IMR-90 (cell line): ENCODE measurements at regions not wholly inside any gene's neighbourhood (a gene's known extent, or its start where the extent isn't known, plus 50 kb on each side); places are given as distances from the start of the nearest gene placed in this dataset.

ENCODE experiments used
- ATAC-seq: fragments of 200-7000 bp; cut with Tn5 transposase; 2 replicates; pipeline ENCODE4 v1.9.1; 2020; ENCODE audit warnings: low read depth, mild to moderate bottlenecking, moderate library complexity
- BruUV-seq: library from RNA; stranded (reverse); fragments of 400-500 nt; replicated peaks from 2 replicates; lab custom pipeline; 2021; lab: Mats Ljungman, UMichigan
- CTCF ChIA-PET: fragments of 300-600 bp; formaldehyde crosslinking; extraction: SDS; loops from one replicate; lab custom pipeline; 2021; ENCODE audit warnings: antibody characterized with exemption; lab: Yijun Ruan, JAX
- POLR2A ChIA-PET: fragments of 300-600 bp; sonication (Branson Sonifier 250); formaldehyde crosslinking; loops from one replicate; lab custom pipeline; 2022; ENCODE audit warnings: antibody characterized with exemption; ENCODE audit not compliant: unreplicated experiment; lab: Charles Lee
- DNase-seq: peaks from one replicate; pipeline ENCODE4 v3.0.0; 2013
- H2AFZ ChIP-seq: replicated peaks from 2 replicates; pipeline ENCODE3; 2013; ENCODE audit warnings: low read length, mild to moderate bottlenecking; ENCODE audit not compliant: poor library complexity
- H2AK5ac ChIP-seq: 2 replicates; pipeline ENCODE4 v1.6.1; 2013; ENCODE audit warnings: low read depth, low read length, inconsistent platforms
- H2AK9ac ChIP-seq: replicated peaks from 2 replicates; pipeline ENCODE3; 2013; ENCODE audit warnings: mild to moderate bottlenecking, low read depth, low read length, moderate library complexity; ENCODE audit not compliant: poor library complexity
- H2BK120ac ChIP-seq: 2 replicates; pipeline ENCODE4 v1.6.1; 2013; ENCODE audit warnings: low read depth, low read length, inconsistent platforms
- H2BK15ac ChIP-seq: 3 replicates; pipeline ENCODE4 v1.6.1; 2013; ENCODE audit warnings: low read depth, low read length, inconsistent platforms
- H2BK20ac ChIP-seq: 2 replicates; pipeline ENCODE4 v1.6.1; 2013; ENCODE audit warnings: low read depth, mild to moderate bottlenecking, inconsistent platforms, low read length, moderate library complexity
- H2BK5ac ChIP-seq: 2 replicates; pipeline ENCODE4 v1.6.1; 2013; ENCODE audit warnings: mild to moderate bottlenecking, low read depth, low read length, inconsistent platforms; ENCODE audit not compliant: poor library complexity, severe bottlenecking
- H3K14ac ChIP-seq: replicated peaks from 2 replicates; pipeline ENCODE4 v1.6.1; 2013; ENCODE audit warnings: low read depth, low read length, inconsistent platforms
- H3K18ac ChIP-seq: 2 replicates; pipeline ENCODE4 v1.6.1; 2013; ENCODE audit warnings: low read depth, low read length, control low read depth
- H3K23ac ChIP-seq: 2 replicates; pipeline ENCODE4 v1.6.1; 2013; ENCODE audit warnings: low read depth, low read length, inconsistent platforms
- H3K27ac ChIP-seq: 2 replicates; pipeline ENCODE4 v1.5.1; 2013; ENCODE audit warnings: mild to moderate bottlenecking, control low read depth, low read length; ENCODE audit not compliant: insufficient read depth
- H3K27me3 ChIP-seq: 2 replicates; pipeline ENCODE4 v1.6.1; 2013; ENCODE audit warnings: low read length; ENCODE audit not compliant: control insufficient read depth, insufficient read depth
- H3K36me3 ChIP-seq: 2 replicates; pipeline ENCODE4 v1.6.1; 2013; ENCODE audit warnings: low read length, mixed read lengths; ENCODE audit not compliant: control insufficient read depth, insufficient read depth
- H3K4ac ChIP-seq: 2 replicates; pipeline ENCODE4 v1.6.1; 2013; ENCODE audit warnings: low read depth, low read length, inconsistent platforms
- H3K4me1 ChIP-seq: 2 replicates; pipeline ENCODE4 v1.6.1; 2013; ENCODE audit warnings: low read length, mixed read lengths; ENCODE audit not compliant: control insufficient read depth, insufficient read depth
- H3K4me2 ChIP-seq: 2 replicates; pipeline ENCODE4 v1.6.1; 2013; ENCODE audit warnings: low read depth, mild to moderate bottlenecking, control low read depth, low read length, moderate library complexity
- H3K4me3 ChIP-seq: 2 replicates; pipeline ENCODE4 v1.5.1; 2013; ENCODE audit warnings: low read depth, mild to moderate bottlenecking, control low read depth, low read length, moderate library complexity; ENCODE audit not compliant: insufficient read depth
- H3K56ac ChIP-seq: 2 replicates; pipeline ENCODE4 v1.6.1; 2013; ENCODE audit warnings: low read length, inconsistent platforms; ENCODE audit not compliant: insufficient read depth; ENCODE audit errors: extremely low read depth
- H3K79me1 ChIP-seq, 2 experiments: 2 replicates each; pipeline ENCODE4 v1.6.1; 2013; ENCODE audit warnings: low read length in 2 of 2, inconsistent platforms in 1 of 2, low read depth in 1 of 2
- H3K9ac ChIP-seq: 2 replicates; pipeline ENCODE4 v1.6.1; 2013; ENCODE audit warnings: low read depth, low read length, control low read depth
- H3K9me1 ChIP-seq: 2 replicates; pipeline ENCODE4 v1.6.1; 2013; ENCODE audit warnings: low read length, inconsistent platforms; ENCODE audit not compliant: insufficient read depth
- H3K9me3 ChIP-seq: 2 replicates; pipeline ENCODE4 v1.6.1; 2013; ENCODE audit warnings: low read length; ENCODE audit not compliant: control insufficient read depth, insufficient read depth
- H4K20me1 ChIP-seq: 2 replicates; pipeline ENCODE4 v1.6.1; 2013; ENCODE audit warnings: low read length, inconsistent platforms; ENCODE audit not compliant: insufficient read depth
- H4K5ac ChIP-seq: 2 replicates; pipeline ENCODE4 v1.6.1; 2013; ENCODE audit warnings: mild to moderate bottlenecking, low read depth, low read length, control low read depth
- H4K8ac ChIP-seq, 2 experiments: 2 replicates each; pipeline ENCODE4 v1.6.1; 2013; ENCODE audit warnings: low read depth in 2 of 2, low read length in 2 of 2, control low read depth in 1 of 2, inconsistent platforms in 1 of 2
- H4K91ac ChIP-seq: 2 replicates; pipeline ENCODE4 v1.6.1; 2013; ENCODE audit warnings: low read depth, low read length, inconsistent platforms; ENCODE audit not compliant: insufficient read depth
- WGBS, 2 experiments: methylation state at CpG; one replicate each; pipeline versions ENCODE4 v1.1.5 to v1.1.7; 2013; ENCODE audit warnings: missing lambda C conversion rate in 2 of 2; ENCODE audit not compliant: insufficient read length in 1 of 2; ENCODE audit errors: extremely low coverage in 2 of 2; 5-methylcytosine and 5-hydroxymethylcytosine counted together
- dilution Hi-C: fragments of 300-500 bp; cut with HindIII; formaldehyde crosslinking; loops from one replicate; pipeline ENCODE4 v1.14.3; 2018; ENCODE audit warnings: low sequenced_read_pairs; ENCODE audit not compliant: unreplicated experiment
- in situ Hi-C: fragments of 300-500 bp; cut with MboI; formaldehyde crosslinking; loops from 3 replicates; pipeline ENCODE4 v1.14.3; 2019; ENCODE audit warnings: low sequenced_read_pairs, inconsistent platforms, mixed read lengths
- intact Hi-C: fragments of 100-400 bp; cut with micrococcal nuclease; formaldehyde crosslinking; loops from 2 replicates; pipeline ENCODE4 v1.10.0; 2022
- TF ChIP-seq, protein P1 (sequence below): fragments of 150-350 bp; IDR thresholded peaks from 2 replicates; pipeline ENCODE4 v1.6.1; 2016; ENCODE audit warnings: low read depth, mild to moderate bottlenecking, low read length, moderate library complexity, borderline replicate concordance
- TF ChIP-seq, protein P2 (sequence below): conservative IDR thresholded peaks from 2 replicates; pipeline ENCODE4 v1.5.1; 2012; ENCODE audit warnings: mild to moderate bottlenecking, low read depth, low read length, improper control_type of control experiment

DNA sequence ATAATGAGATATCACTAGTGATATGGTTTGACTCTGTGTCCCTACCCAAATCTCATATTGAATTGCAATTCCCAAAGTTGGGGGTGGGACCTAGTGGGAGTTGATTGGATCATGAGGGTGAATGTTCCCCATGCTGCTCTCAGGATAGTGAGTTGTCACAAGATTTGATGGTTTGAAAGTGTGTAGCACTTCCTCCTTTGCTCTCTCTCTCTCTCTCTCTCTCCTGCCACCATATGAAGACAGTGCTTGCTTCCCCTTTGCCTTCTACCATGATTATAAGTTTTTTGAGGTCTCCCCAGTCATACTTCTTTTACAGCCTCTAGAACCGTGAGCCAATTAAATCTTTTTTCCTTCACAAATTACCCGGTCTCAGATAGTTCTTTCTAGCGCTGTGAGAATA, 1002.0 kb upstream of the ADGRB3 start:
- H3K23ac ChIP-seq, result no peak overlapping the region
- H4K5ac ChIP-seq, result no peak overlapping the region
- ChIA-PET POLR2A (no interaction called here), CTCF (no interaction called here)
- no CpG with 5 or more reads among the region's 3 CpGs for WGBS, 2 experiments
- no peak overlapping the region for H2BK120ac ChIP-seq
- TF ChIP-seq, protein P1, sequence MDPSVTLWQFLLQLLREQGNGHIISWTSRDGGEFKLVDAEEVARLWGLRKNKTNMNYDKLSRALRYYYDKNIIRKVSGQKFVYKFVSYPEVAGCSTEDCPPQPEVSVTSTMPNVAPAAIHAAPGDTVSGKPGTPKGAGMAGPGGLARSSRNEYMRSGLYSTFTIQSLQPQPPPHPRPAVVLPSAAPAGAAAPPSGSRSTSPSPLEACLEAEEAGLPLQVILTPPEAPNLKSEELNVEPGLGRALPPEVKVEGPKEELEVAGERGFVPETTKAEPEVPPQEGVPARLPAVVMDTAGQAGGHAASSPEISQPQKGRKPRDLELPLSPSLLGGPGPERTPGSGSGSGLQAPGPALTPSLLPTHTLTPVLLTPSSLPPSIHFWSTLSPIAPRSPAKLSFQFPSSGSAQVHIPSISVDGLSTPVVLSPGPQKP, result no peak
- TF ChIP-seq, protein P2, sequence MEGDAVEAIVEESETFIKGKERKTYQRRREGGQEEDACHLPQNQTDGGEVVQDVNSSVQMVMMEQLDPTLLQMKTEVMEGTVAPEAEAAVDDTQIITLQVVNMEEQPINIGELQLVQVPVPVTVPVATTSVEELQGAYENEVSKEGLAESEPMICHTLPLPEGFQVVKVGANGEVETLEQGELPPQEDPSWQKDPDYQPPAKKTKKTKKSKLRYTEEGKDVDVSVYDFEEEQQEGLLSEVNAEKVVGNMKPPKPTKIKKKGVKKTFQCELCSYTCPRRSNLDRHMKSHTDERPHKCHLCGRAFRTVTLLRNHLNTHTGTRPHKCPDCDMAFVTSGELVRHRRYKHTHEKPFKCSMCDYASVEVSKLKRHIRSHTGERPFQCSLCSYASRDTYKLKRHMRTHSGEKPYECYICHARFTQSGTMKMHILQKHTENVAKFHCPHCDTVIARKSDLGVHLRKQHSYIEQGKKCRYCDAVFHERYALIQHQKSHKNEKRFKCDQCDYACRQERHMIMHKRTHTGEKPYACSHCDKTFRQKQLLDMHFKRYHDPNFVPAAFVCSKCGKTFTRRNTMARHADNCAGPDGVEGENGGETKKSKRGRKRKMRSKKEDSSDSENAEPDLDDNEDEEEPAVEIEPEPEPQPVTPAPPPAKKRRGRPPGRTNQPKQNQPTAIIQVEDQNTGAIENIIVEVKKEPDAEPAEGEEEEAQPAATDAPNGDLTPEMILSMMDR, result no peak
- H3K27ac ChIP-seq, result no peak overlapping the region
- H2AK5ac ChIP-seq, result no peak overlapping the region
- H3K9me3 ChIP-seq, result no peaks in the 10 kb centered on the region
- ATAC-seq (no peak), DNase-seq (no peak)
- H2AK9ac ChIP-seq, result no peak overlapping the region
- no peak overlapping the region for H2BK20ac ChIP-seq
- BruUV-seq, result no TSS peak
- H3K9me1 ChIP-seq, result no peaks in the 10 kb centered on the region
- no peaks in the 10 kb centered on the region for H3K36me3 ChIP-seq
- no peak overlapping the region for H2AFZ ChIP-seq
- H3K18ac ChIP-seq, result no peak overlapping the region
- dilution Hi-C loops, result no loop called here
- H4K8ac ChIP-seq, result no peak overlapping the region
- in situ Hi-C loops, result no loop called here
- H3K27me3 ChIP-seq, result no peaks in the 10 kb centered on the region
- no peak overlapping the region for H3K4ac ChIP-seq
- no peak overlapping the region for H3K9ac ChIP-seq
- no peaks in the 10 kb centered on the region for H3K4me1 ChIP-seq
- H4K91ac ChIP-seq, result no peak overlapping the region
- no peak overlapping the region for H3K14ac ChIP-seq
- intact Hi-C loops, result no loop called here
- H3K4me2 ChIP-seq, result no peak overlapping the region
- H3K4me3 ChIP-seq, result no peak overlapping the region
- no peaks in the 10 kb centered on the region for H4K20me1 ChIP-seq
- H3K79me1 ChIP-seq, result no peaks in the 10 kb centered on the region
- H2BK5ac ChIP-seq, result no peak overlapping the region
- H3K56ac ChIP-seq, result no peak overlapping the region
- no peak overlapping the region for H2BK15ac ChIP-seq
